Neural cell (in vitro differentiated cells): ENCODE measurements at regions not wholly inside any gene's neighbourhood (a gene's known extent, or its start where the extent isn't known, plus 50 kb on each side); places are given as distances from the start of the nearest gene placed in this dataset.

Experiments used
- CTCF ChIP-seq: fragments of 450-650 bp; IDR thresholded peaks from 2 replicates; pipeline ENCODE4 v1.5.1; 2014; ENCODE audit warnings: antibody characterized with exemption, mild to moderate bottlenecking, moderate library complexity; ENCODE audit not compliant: poor library complexity, severe bottlenecking
- EP300 ChIP-seq: fragments of 450-650 bp; conservative IDR thresholded peaks from 2 replicates; pipeline ENCODE4 v1.6.1; 2014; ENCODE audit warnings: antibody characterized with exemption, mild to moderate bottlenecking, moderate library complexity; ENCODE audit not compliant: poor library complexity, severe bottlenecking
- EZH2 ChIP-seq: fragments of 200-600, 300-800 bp; shearing (Covaris generic), sonication (generic); IDR thresholded peaks from 2 replicates; pipeline ENCODE4 v1.6.1; 2014; ENCODE audit warnings: antibody characterized with exemption, low read length, borderline replicate concordance, mild to moderate bottlenecking; ENCODE audit not compliant: insufficient read depth, poor library complexity, severe bottlenecking
- RAD21 ChIP-seq: fragments of 450-650 bp; conservative IDR thresholded peaks from 2 replicates; pipeline ENCODE4 v1.6.1; 2014; ENCODE audit warnings: antibody characterized with exemption, mild to moderate bottlenecking, moderate library complexity
- REST ChIP-seq: IDR thresholded peaks from 2 replicates; pipeline ENCODE4 v1.6.1; 2012; ENCODE audit warnings: borderline replicate concordance
- TAF1 ChIP-seq: IDR thresholded peaks from 2 replicates; pipeline ENCODE4 v1.6.1; 2012; ENCODE audit warnings: low read depth

GRCh38 chr7:12926206-12926605 is 238.8 kb downstream of the ARL4A start:
- TF ChIP-seq CTCF = no peak
- no peak for TF ChIP-seq TAF1
- TF ChIP-seq EP300 = no peak
- no peak for TF ChIP-seq REST
- no peak for TF ChIP-seq EZH2
- no peak for TF ChIP-seq RAD21
